IMR-90 (cell line): ENCODE measurements at regions not wholly inside any gene's neighbourhood (a gene's known extent, or its start where the extent isn't known, plus 50 kb on each side); places are given as distances from the start of the nearest gene placed in this dataset.

Source experiments
- ATAC-seq: fragments of 200-7000 bp; cut with Tn5 transposase; 2 replicates; pipeline ENCODE4 v1.9.1; 2020; ENCODE audit warnings: low read depth, mild to moderate bottlenecking, moderate library complexity
- BruUV-seq: library from RNA; stranded (reverse); fragments of 400-500 nt; replicated peaks from 2 replicates; lab custom pipeline; 2021; lab: Mats Ljungman, UMichigan
- CTCF ChIA-PET: fragments of 300-600 bp; formaldehyde crosslinking; extraction: SDS; loops from one replicate; lab custom pipeline; 2021; ENCODE audit warnings: antibody characterized with exemption; lab: Yijun Ruan, JAX
- POLR2A ChIA-PET: fragments of 300-600 bp; sonication (Branson Sonifier 250); formaldehyde crosslinking; loops from one replicate; lab custom pipeline; 2022; ENCODE audit warnings: antibody characterized with exemption; ENCODE audit not compliant: unreplicated experiment; lab: Charles Lee
- DNase-seq: peaks from one replicate; pipeline ENCODE4 v3.0.0; 2013
- H2AFZ ChIP-seq: replicated peaks from 2 replicates; pipeline ENCODE3; 2013; ENCODE audit warnings: low read length, mild to moderate bottlenecking; ENCODE audit not compliant: poor library complexity
- H2AK5ac ChIP-seq: 2 replicates; pipeline ENCODE4 v1.6.1; 2013; ENCODE audit warnings: low read depth, low read length, inconsistent platforms
- H2AK9ac ChIP-seq: replicated peaks from 2 replicates; pipeline ENCODE3; 2013; ENCODE audit warnings: mild to moderate bottlenecking, low read depth, low read length, moderate library complexity; ENCODE audit not compliant: poor library complexity
- H2BK120ac ChIP-seq: 2 replicates; pipeline ENCODE4 v1.6.1; 2013; ENCODE audit warnings: low read depth, low read length, inconsistent platforms
- H2BK15ac ChIP-seq: 3 replicates; pipeline ENCODE4 v1.6.1; 2013; ENCODE audit warnings: low read depth, low read length, inconsistent platforms
- H2BK20ac ChIP-seq: 2 replicates; pipeline ENCODE4 v1.6.1; 2013; ENCODE audit warnings: low read depth, mild to moderate bottlenecking, inconsistent platforms, low read length, moderate library complexity
- H2BK5ac ChIP-seq: 2 replicates; pipeline ENCODE4 v1.6.1; 2013; ENCODE audit warnings: mild to moderate bottlenecking, low read depth, low read length, inconsistent platforms; ENCODE audit not compliant: poor library complexity, severe bottlenecking
- H3K14ac ChIP-seq: replicated peaks from 2 replicates; pipeline ENCODE4 v1.6.1; 2013; ENCODE audit warnings: low read depth, low read length, inconsistent platforms
- H3K18ac ChIP-seq: 2 replicates; pipeline ENCODE4 v1.6.1; 2013; ENCODE audit warnings: low read depth, low read length, control low read depth
- H3K23ac ChIP-seq: 2 replicates; pipeline ENCODE4 v1.6.1; 2013; ENCODE audit warnings: low read depth, low read length, inconsistent platforms
- H3K27ac ChIP-seq: 2 replicates; pipeline ENCODE4 v1.5.1; 2013; ENCODE audit warnings: mild to moderate bottlenecking, control low read depth, low read length; ENCODE audit not compliant: insufficient read depth
- H3K27me3 ChIP-seq: 2 replicates; pipeline ENCODE4 v1.6.1; 2013; ENCODE audit warnings: low read length; ENCODE audit not compliant: control insufficient read depth, insufficient read depth
- H3K36me3 ChIP-seq: 2 replicates; pipeline ENCODE4 v1.6.1; 2013; ENCODE audit warnings: low read length, mixed read lengths; ENCODE audit not compliant: control insufficient read depth, insufficient read depth
- H3K4ac ChIP-seq: 2 replicates; pipeline ENCODE4 v1.6.1; 2013; ENCODE audit warnings: low read depth, low read length, inconsistent platforms
- H3K4me1 ChIP-seq: 2 replicates; pipeline ENCODE4 v1.6.1; 2013; ENCODE audit warnings: low read length, mixed read lengths; ENCODE audit not compliant: control insufficient read depth, insufficient read depth
- H3K4me2 ChIP-seq: 2 replicates; pipeline ENCODE4 v1.6.1; 2013; ENCODE audit warnings: low read depth, mild to moderate bottlenecking, control low read depth, low read length, moderate library complexity
- H3K4me3 ChIP-seq: 2 replicates; pipeline ENCODE4 v1.5.1; 2013; ENCODE audit warnings: low read depth, mild to moderate bottlenecking, control low read depth, low read length, moderate library complexity; ENCODE audit not compliant: insufficient read depth
- H3K56ac ChIP-seq: 2 replicates; pipeline ENCODE4 v1.6.1; 2013; ENCODE audit warnings: low read length, inconsistent platforms; ENCODE audit not compliant: insufficient read depth; ENCODE audit errors: extremely low read depth
- H3K79me1 ChIP-seq, 2 experiments: 2 replicates each; pipeline ENCODE4 v1.6.1; 2013; ENCODE audit warnings: low read length in 2 of 2, inconsistent platforms in 1 of 2, low read depth in 1 of 2
- H3K9ac ChIP-seq: 2 replicates; pipeline ENCODE4 v1.6.1; 2013; ENCODE audit warnings: low read depth, low read length, control low read depth
- H3K9me1 ChIP-seq: 2 replicates; pipeline ENCODE4 v1.6.1; 2013; ENCODE audit warnings: low read length, inconsistent platforms; ENCODE audit not compliant: insufficient read depth
- H3K9me3 ChIP-seq: 2 replicates; pipeline ENCODE4 v1.6.1; 2013; ENCODE audit warnings: low read length; ENCODE audit not compliant: control insufficient read depth, insufficient read depth
- H4K20me1 ChIP-seq: 2 replicates; pipeline ENCODE4 v1.6.1; 2013; ENCODE audit warnings: low read length, inconsistent platforms; ENCODE audit not compliant: insufficient read depth
- H4K5ac ChIP-seq: 2 replicates; pipeline ENCODE4 v1.6.1; 2013; ENCODE audit warnings: mild to moderate bottlenecking, low read depth, low read length, control low read depth
- H4K8ac ChIP-seq, 2 experiments: 2 replicates each; pipeline ENCODE4 v1.6.1; 2013; ENCODE audit warnings: low read depth in 2 of 2, low read length in 2 of 2, control low read depth in 1 of 2, inconsistent platforms in 1 of 2
- H4K91ac ChIP-seq: 2 replicates; pipeline ENCODE4 v1.6.1; 2013; ENCODE audit warnings: low read depth, low read length, inconsistent platforms; ENCODE audit not compliant: insufficient read depth
- CEBPB ChIP-seq: IDR thresholded peaks from 2 replicates; pipeline ENCODE4 v1.6.1; 2012; ENCODE audit warnings: low read depth, low read length, improper control_type of control experiment
- FOS ChIP-seq: fragments of 150-350 bp; IDR thresholded peaks from 2 replicates; pipeline ENCODE4 v1.6.1; 2016; ENCODE audit warnings: low read depth, low read length
- MAFK ChIP-seq: IDR thresholded peaks from 2 replicates; pipeline ENCODE4 v1.6.1; 2012; ENCODE audit warnings: low read depth, low read length, improper control_type of control experiment
- MXI1 ChIP-seq: IDR thresholded peaks from 2 replicates; pipeline ENCODE4 v1.6.1; 2012; ENCODE audit warnings: low read depth, mild to moderate bottlenecking, low read length, moderate library complexity, borderline replicate concordance
- POLR2A ChIP-seq: IDR thresholded peaks from 2 replicates; pipeline ENCODE4 v1.6.1; 2012; ENCODE audit warnings: mild to moderate bottlenecking, low read depth, low read length
- RAD21 ChIP-seq: IDR thresholded peaks from 2 replicates; pipeline ENCODE4 v1.6.1; 2012; ENCODE audit warnings: low read length, improper control_type of control experiment
- RFX5 ChIP-seq: IDR thresholded peaks from 2 replicates; pipeline ENCODE4 v1.8.0; 2012; ENCODE audit warnings: low read depth, mild to moderate bottlenecking, low read length, moderate library complexity
- SMC3 ChIP-seq: fragments of 150-350 bp; IDR thresholded peaks from 2 replicates; pipeline ENCODE4 v1.6.1; 2016; ENCODE audit warnings: low read depth, mild to moderate bottlenecking, antibody characterized with exemption, low read length, moderate library complexity
- WGBS, 2 experiments: methylation state at CpG; one replicate each; pipeline versions ENCODE4 v1.1.5 to v1.1.7; 2013; ENCODE audit warnings: missing lambda C conversion rate in 2 of 2; ENCODE audit not compliant: insufficient read length in 1 of 2; ENCODE audit errors: extremely low coverage in 2 of 2; 5-methylcytosine and 5-hydroxymethylcytosine counted together
- dilution Hi-C: fragments of 300-500 bp; cut with HindIII; formaldehyde crosslinking; loops from one replicate; pipeline ENCODE4 v1.14.3; 2018; ENCODE audit warnings: low sequenced_read_pairs; ENCODE audit not compliant: unreplicated experiment
- in situ Hi-C: fragments of 300-500 bp; cut with MboI; formaldehyde crosslinking; loops from 3 replicates; pipeline ENCODE4 v1.14.3; 2019; ENCODE audit warnings: low sequenced_read_pairs, inconsistent platforms, mixed read lengths
- intact Hi-C: fragments of 100-400 bp; cut with micrococcal nuclease; formaldehyde crosslinking; loops from 2 replicates; pipeline ENCODE4 v1.10.0; 2022

GRCh38 chr4:13905543-13905942 lies 278.0 kb upstream of the BOD1L1 start:
- in situ Hi-C loops = loop anchor here (25.0 kb wide), 2 partner anchors 243 to 1432 kb away; no protein-coding TSS in a partner anchor
- POLR2A ChIA-PET = interaction anchor here (0.5 kb wide), 1 partner anchor 11 kb away, joined by 3 read pairs; no protein-coding TSS in a partner anchor
- H2AK9ac ChIP-seq = no peak overlapping the region
- peaks cover 2% of the 10 kb centered on the region for H3K9me1 ChIP-seq
- H3K56ac ChIP-seq = no peak overlapping the region; the same call in 1 of the 2 replicates
- peak overlapping the region; percentile 85; the same call in 1 of the 2 replicates for H3K18ac ChIP-seq
- 47% methylated on average over 4 of the region's 5 CpGs; no CpG with 5 or more reads in 1 of the 2 experiments for WGBS, 2 experiments
- H3K9me3 ChIP-seq = no peaks in the 10 kb centered on the region
- H2AFZ ChIP-seq = no peak overlapping the region
- H4K20me1 ChIP-seq = no peaks in the 10 kb centered on the region
- peak overlapping the region; percentile 98 for H2BK5ac ChIP-seq
- H4K8ac ChIP-seq = peak overlapping the region; percentile 32 to 92
- CTCF ChIA-PET = no interaction called here
- H3K23ac ChIP-seq = peak overlapping the region; percentile 49; the same call in 1 of the 2 replicates
- ATAC-seq (no peak), DNase-seq (peak; percentile 95)
- no peak overlapping the region for H3K4me2 ChIP-seq
- no peak overlapping the region; the same call in 1 of the 2 replicates for H3K9ac ChIP-seq
- TF ChIP-seq POLR2A = no peak
- no peak for TF ChIP-seq CEBPB
- no peak for TF ChIP-seq SMC3
- TF ChIP-seq MXI1 = no peak
- TF ChIP-seq MAFK = peak; percentile 28; the same call in 1 of the 2 replicates
- TF ChIP-seq RAD21 = peak; percentile 28; the same call in 1 of the 2 replicates
- TF ChIP-seq FOS = peak; percentile 76
- TF ChIP-seq RFX5 = no peak
- intact Hi-C loops = loop anchor here (5.0 kb wide), 5 partner anchors 82 to 1097 kb away; partner anchors contain the start of gene CPEB2
- no TSS peak for BruUV-seq
- H3K27me3 ChIP-seq = no peaks in the 10 kb centered on the region
- H3K4me1 ChIP-seq = peaks cover 17% of the 10 kb centered on the region
- peak overlapping the region; percentile 64; the same call in 1 of the 2 replicates for H4K5ac ChIP-seq
- H3K27ac ChIP-seq = peak overlapping the region; percentile 46; the same call in 1 of the 2 replicates
- H2BK20ac ChIP-seq = peak overlapping the region; percentile 67
- peak overlapping the region; percentile 17 for H2BK15ac ChIP-seq
- H3K4ac ChIP-seq = peak overlapping the region; percentile 84
- H2AK5ac ChIP-seq = peak overlapping the region; percentile 46
- dilution Hi-C loops = no loop called here
- H2BK120ac ChIP-seq = peak overlapping the region; percentile 96
- H3K14ac ChIP-seq = peak overlapping the region; percentile 11; the same call in 1 of the 2 replicates
- no peaks in the 10 kb centered on the region for H3K79me1 ChIP-seq
- peak overlapping the region; percentile 71 for H4K91ac ChIP-seq
- no peak overlapping the region for H3K4me3 ChIP-seq
- no peaks in the 10 kb centered on the region for H3K36me3 ChIP-seq
